BE2C (cell line): ENCODE measurements at regions not wholly inside any gene's neighbourhood (a gene's known extent, or its start where the extent isn't known, plus 50 kb on each side); places are given as distances from the start of the nearest gene placed in this dataset.

Experiments used
- DNase-seq: peaks from one replicate; pipeline ENCODE4 v3.0.0-alpha.2; 2020
- H3K27me3 ChIP-seq: fragments of 250-450 bp; sonication (Bioruptor Pico); 2 replicates; pipeline ENCODE4 v1.5.1; 2020; ENCODE audit warnings: mild to moderate bottlenecking
- H3K36me3 ChIP-seq: fragments of 250-450 bp; sonication (Bioruptor Pico); 2 replicates; pipeline ENCODE4 v1.5.1; 2020; ENCODE audit warnings: mild to moderate bottlenecking
- H3K4me1 ChIP-seq: fragments of 250-450 bp; sonication (Bioruptor Pico); 2 replicates; pipeline ENCODE4 v1.5.1; 2020
- H3K4me3 ChIP-seq: 2 replicates; pipeline ENCODE4 v1.5.1; 2011; ENCODE audit warnings: low read depth, low read length
- H3K9me3 ChIP-seq: fragments of 250-450 bp; sonication (Bioruptor Pico); 2 replicates; pipeline ENCODE4 v1.5.1; 2020
- TF ChIP-seq, protein P1 (sequence below): IDR thresholded peaks from 2 replicates; pipeline ENCODE4 v1.5.1; 2012; ENCODE audit warnings: mild to moderate bottlenecking, low read depth, low read length

DNA sequence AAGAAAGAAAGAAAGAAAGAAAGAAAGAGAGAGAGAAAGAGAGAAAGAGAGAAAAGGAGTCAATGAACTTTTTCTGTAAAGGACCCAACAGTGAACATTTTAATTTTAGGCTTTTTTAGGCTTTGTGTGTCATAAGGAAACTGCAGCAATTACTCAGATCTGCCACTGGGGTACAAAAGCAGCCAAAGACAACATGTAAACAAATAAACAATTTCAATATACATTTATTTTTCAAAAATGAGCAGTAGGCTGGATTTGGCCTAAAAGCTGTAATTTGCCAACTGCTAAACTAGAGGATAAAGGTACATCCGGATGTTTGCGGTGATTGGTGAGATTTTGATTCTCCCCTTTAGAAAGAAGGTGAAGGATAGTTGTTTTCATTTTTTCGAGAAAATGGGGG, 143.6 kb downstream of the CEMIP2 start:
- TF ChIP-seq, protein P1, sequence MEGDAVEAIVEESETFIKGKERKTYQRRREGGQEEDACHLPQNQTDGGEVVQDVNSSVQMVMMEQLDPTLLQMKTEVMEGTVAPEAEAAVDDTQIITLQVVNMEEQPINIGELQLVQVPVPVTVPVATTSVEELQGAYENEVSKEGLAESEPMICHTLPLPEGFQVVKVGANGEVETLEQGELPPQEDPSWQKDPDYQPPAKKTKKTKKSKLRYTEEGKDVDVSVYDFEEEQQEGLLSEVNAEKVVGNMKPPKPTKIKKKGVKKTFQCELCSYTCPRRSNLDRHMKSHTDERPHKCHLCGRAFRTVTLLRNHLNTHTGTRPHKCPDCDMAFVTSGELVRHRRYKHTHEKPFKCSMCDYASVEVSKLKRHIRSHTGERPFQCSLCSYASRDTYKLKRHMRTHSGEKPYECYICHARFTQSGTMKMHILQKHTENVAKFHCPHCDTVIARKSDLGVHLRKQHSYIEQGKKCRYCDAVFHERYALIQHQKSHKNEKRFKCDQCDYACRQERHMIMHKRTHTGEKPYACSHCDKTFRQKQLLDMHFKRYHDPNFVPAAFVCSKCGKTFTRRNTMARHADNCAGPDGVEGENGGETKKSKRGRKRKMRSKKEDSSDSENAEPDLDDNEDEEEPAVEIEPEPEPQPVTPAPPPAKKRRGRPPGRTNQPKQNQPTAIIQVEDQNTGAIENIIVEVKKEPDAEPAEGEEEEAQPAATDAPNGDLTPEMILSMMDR, result no peak
- no peaks in the 10 kb centered on the region for H3K4me1 ChIP-seq
- H3K27me3 ChIP-seq, result peaks cover 9% of the 10 kb centered on the region; the same call in 1 of the 2 replicates
- H3K9me3 ChIP-seq, result no peaks in the 10 kb centered on the region
- no peaks in the 10 kb centered on the region for H3K36me3 ChIP-seq
- no peak overlapping the region for H3K4me3 ChIP-seq
- no peak for DNase-seq

DNA sequence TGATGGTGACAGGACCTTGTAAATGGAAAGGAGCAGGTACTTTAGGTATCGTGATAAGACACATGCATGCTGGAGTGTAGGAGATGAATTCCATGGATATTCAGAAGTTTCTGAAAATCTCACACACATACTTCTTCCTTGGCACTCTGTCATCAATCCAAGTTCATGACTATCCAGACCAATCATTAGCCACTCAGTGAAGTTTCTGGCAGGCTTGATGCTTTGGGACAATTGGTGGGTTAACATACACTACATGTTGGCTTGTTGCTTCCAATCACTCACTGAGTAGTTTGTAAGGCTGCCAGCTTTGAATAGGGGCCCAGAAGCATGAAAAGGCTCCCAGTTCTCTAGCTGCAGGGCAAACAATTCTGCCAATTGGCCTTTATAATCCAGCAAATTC, 147.6 kb downstream of the CEMIP2 start:
- Histone ChIP-seq H3K4me1 (no peaks in the 10 kb centered on the region), H3K4me3 (no peak overlapping the region), H3K27me3 (peaks cover 9% of the 10 kb centered on the region; the same call in 1 of the 2 replicates), H3K9me3 (no peaks in the 10 kb centered on the region), H3K36me3 (no peaks in the 10 kb centered on the region)
- no peak for DNase-seq
- TF ChIP-seq, protein P1, result no peak

DNA sequence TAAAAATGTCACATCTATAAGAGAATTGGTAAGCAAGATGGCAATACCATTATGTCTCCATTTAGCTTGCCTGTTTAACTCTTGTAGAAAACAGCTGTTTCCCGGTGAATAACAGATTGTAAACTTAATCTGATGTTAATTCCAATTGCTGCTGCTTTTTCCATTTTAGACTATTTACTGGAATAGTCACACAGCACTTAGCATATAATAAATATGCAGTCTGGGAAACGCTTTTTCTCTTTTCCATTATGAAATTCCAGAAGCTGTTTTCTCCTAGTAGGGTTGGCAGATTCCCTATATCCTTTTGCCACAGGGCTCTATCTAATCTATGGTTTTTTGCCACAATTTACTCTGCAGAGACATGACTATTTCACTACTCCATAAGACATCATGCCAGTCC, 148.0 kb downstream of the CEMIP2 start:
- Histone ChIP-seq H3K36me3 (no peaks in the 10 kb centered on the region), H3K9me3 (no peaks in the 10 kb centered on the region), H3K4me3 (no peak overlapping the region), H3K27me3 (peaks cover 9% of the 10 kb centered on the region; the same call in 1 of the 2 replicates), H3K4me1 (no peaks in the 10 kb centered on the region)
- TF ChIP-seq, protein P1, result no peak
- DNase-seq, result no peak

DNA sequence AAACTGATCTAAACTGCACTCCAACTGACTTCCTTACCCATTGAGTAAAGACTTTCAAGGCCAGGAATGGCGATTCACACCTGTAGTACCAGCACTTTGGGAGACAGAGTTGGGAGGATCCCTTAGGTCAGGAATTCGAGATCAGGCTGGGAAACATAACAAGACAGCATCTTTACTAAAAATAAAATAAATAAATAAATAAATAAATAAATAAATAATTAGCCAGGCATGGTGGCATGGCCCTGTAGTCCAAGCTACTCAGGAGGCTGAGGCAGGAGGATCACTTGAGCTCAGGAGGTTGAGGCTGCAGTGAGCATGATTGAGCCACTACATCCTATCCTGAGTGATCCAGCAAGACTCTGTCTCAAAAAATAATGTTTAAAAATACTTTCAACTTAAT, 148.4 kb downstream of the CEMIP2 start:
- DNase-seq, result no peak
- Histone ChIP-seq H3K27me3 (peaks cover 9% of the 10 kb centered on the region; the same call in 1 of the 2 replicates), H3K9me3 (no peaks in the 10 kb centered on the region), H3K4me1 (no peaks in the 10 kb centered on the region), H3K36me3 (no peaks in the 10 kb centered on the region), H3K4me3 (no peak overlapping the region)
- TF ChIP-seq, protein P1, result no peak

DNA sequence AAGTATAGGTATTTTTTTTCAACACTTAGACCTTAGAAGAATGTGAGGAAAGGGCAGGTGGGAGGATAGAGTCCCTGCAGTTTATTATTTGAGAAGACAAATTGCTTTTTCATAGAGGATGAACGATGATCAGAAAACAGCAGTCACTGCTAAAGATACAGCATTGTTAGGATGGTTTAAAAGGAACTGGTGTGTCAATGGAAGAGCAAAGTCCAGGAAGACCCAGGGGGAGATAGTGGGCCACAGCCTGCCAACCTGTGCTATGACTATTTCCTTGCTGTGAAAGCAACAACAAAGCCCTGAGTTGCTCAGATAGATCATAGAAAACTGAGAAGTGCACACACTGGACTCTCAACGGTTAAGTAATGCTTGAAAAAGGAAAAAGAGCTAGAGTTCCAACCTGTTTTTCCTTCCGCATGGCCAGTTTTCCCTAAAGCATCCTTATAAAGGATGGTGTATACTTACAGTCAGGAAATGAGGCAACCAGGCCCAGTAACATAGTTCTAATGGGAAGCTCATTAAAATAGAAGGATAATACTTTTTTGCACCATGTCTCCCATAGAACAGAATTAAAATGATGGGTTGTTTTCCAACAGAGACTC, 153.8 kb downstream of the CEMIP2 start:
- no peak for DNase-seq
- H3K27me3 ChIP-seq, result no peaks in the 10 kb centered on the region; the same call in 1 of the 2 replicates

DNA sequence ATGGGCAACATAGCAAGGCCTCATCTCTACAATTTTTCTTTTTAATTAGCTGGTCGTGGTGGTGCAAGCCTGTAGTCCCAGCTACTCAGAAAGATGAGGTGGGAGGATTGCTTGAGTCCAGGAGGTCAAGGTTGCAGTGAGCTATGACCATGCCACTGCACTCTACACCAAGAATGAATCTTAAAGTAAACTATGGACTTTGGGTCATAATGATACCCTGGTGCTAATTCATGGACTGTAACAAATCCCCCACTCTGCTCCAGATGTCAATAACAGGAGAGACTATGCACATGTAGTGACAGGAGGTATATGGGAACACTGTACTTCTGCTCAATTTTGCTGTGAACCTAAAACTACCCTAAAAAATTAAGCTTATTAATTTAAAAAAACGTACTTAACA, 155.4 kb downstream of the CEMIP2 start:
- TF ChIP-seq, protein P1, result no peak
- no peak for DNase-seq
- peaks cover 10% of the 10 kb centered on the region for H3K27me3 ChIP-seq
- no peaks in the 10 kb centered on the region for H3K9me3 ChIP-seq
- H3K4me1 ChIP-seq, result no peaks in the 10 kb centered on the region
- no peak overlapping the region for H3K4me3 ChIP-seq
- no peaks in the 10 kb centered on the region for H3K36me3 ChIP-seq

More for the DNA sequence above, 153.8 kb downstream of the CEMIP2 start:
- Histone ChIP-seq H3K36me3 (no peaks in the 10 kb centered on the region), H3K4me1 (no peaks in the 10 kb centered on the region), H3K9me3 (no peaks in the 10 kb centered on the region), H3K4me3 (no peak overlapping the region)
- TF ChIP-seq, protein P1, result no peak
